GM04504 (cell line): ENCODE measurements at regions not wholly inside any gene's neighbourhood (a gene's known extent, or its start where the extent isn't known, plus 50 kb on each side); places are given as distances from the start of the nearest gene placed in this dataset.
A peak's percentile ranks its signal among the peaks of the same experiment; 100 is the strongest.

Experiments used
- DNase-seq: peaks from one replicate; pipeline ENCODE4 v3.0.0-alpha.2; 2012; ENCODE audit warnings: low read depth

- DNase-seq = no peak
Observed at GRCh38 chr5:135204151-135204600, 170.1 kb upstream of the PITX1 start.

- DNase-seq = no peak
Observed at GRCh38 chr5:135203593-135204036, 169.6 kb upstream of the PITX1 start.

- DNase-seq = no peak
Observed at GRCh38 chr5:135203019-135203418, 169.0 kb upstream of the PITX1 start.

- no peak for DNase-seq
Observed at GRCh38 chr5:135199919-135200318, 165.9 kb upstream of the PITX1 start.

GRCh38 chr5:135196483-135196882, 162.5 kb upstream of the PITX1 start:
- DNase-seq = no peak

- DNase-seq = no peak
Observed at GRCh38 chr5:135195270-135195608, 161.2 kb upstream of the PITX1 start.

- DNase-seq = peak; percentile 27
Observed at GRCh38 chr5:135194573-135195269, 160.7 kb upstream of the PITX1 start.

GRCh38 chr5:135194126-135194488, 160.1 kb upstream of the PITX1 start:
- DNase-seq = no peak

GRCh38 chr5:135193213-135194125, 159.4 kb upstream of the PITX1 start:
- DNase-seq = peak; percentile 17

- DNase-seq = no peak
Observed at GRCh38 chr5:135192351-135192750, 158.3 kb upstream of the PITX1 start.

- DNase-seq = peak; percentile 16
Observed at GRCh38 chr5:135191084-135191826, 157.2 kb upstream of the PITX1 start.

GRCh38 chr5:135190416-135191083, 156.5 kb upstream of the PITX1 start:
- DNase-seq = no peak

- no peak for DNase-seq
Observed at GRCh38 chr5:135189024-135189423, 155.0 kb upstream of the PITX1 start.

- DNase-seq = no peak
Observed at GRCh38 chr5:135188233-135188914, 154.3 kb upstream of the PITX1 start.

- no peak for DNase-seq
Observed at GRCh38 chr5:135186662-135187522, 152.9 kb upstream of the PITX1 start.

- no peak for DNase-seq
Observed at GRCh38 chr5:135185481-135186065, 151.5 kb upstream of the PITX1 start.

GRCh38 chr5:135184646-135185045, 150.6 kb upstream of the PITX1 start:
- no peak for DNase-seq

- no peak for DNase-seq
Observed at GRCh38 chr5:135183464-135183863, 149.4 kb upstream of the PITX1 start.

- no peak for DNase-seq
Observed at GRCh38 chr5:135182675-135183074, 148.6 kb upstream of the PITX1 start.

GRCh38 chr5:135181653-135182052, 147.6 kb upstream of the PITX1 start:
- DNase-seq = no peak
